Esophagus squamous epithelium (tissue), 5 donors: ENCODE measurements at regions not wholly inside any gene's neighbourhood (a gene's known extent, or its start where the extent isn't known, plus 50 kb on each side); places are given as distances from the start of the nearest gene placed in this dataset.

Experiments
- DNase-seq: peaks from one replicate; lab custom pipeline; 2025; lab: John Stamatoyannopoulos, UW
- H3K27ac ChIP-seq, 4 donors: fragments of 200-600 bp; sonication (generic); one replicate each; pipeline ENCODE4 v1.5.1; 2016 to 2019; ENCODE audit warnings: mild to moderate bottlenecking in 1 of 4
- H3K27me3 ChIP-seq, 4 donors: fragments of 200-600 bp; sonication (generic); 1 replicate in 3 of 4; 2 replicates in 1 of 4; pipeline versions ENCODE4 v1.5.1 to v1.6.0; 2017 to 2021; ENCODE audit warnings: antibody characterized with exemption in 1 of 4
- H3K36me3 ChIP-seq, 3 donors: fragments of 200-600 bp; sonication (generic); one replicate each; pipeline ENCODE4 v1.5.1; 2016 to 2019
- H3K4me1 ChIP-seq, 3 donors: fragments of 200-600 bp; sonication (generic); one replicate each; pipeline ENCODE4 v1.5.1; 2017 to 2019
- H3K4me3 ChIP-seq, 4 donors: fragments of 200-600 bp; sonication (generic); 1 replicate in 3 of 4; 2 replicates in 1 of 4; pipeline ENCODE4 v1.5.1; 2016 to 2019; ENCODE audit warnings: mild to moderate bottlenecking in 2 of 4, moderate library complexity in 1 of 4
- H3K9me3 ChIP-seq, 3 donors: fragments of 200-600 bp; sonication (generic); one replicate each; pipeline ENCODE4 v1.5.1; 2016 to 2019
- CTCF ChIP-seq, 6 experiments: fragments of 450-650 bp in 4 of 6; fragments of 200-600 bp in 2 of 6; sonication (generic) in 2 of 6; IDR thresholded peaks; one replicate each; pipeline ENCODE4 v1.5.1; 2016 to 2019; ENCODE audit warnings: antibody characterized with exemption in 6 of 6, mild to moderate bottlenecking in 4 of 6, moderate library complexity in 4 of 6
- POLR2A ChIP-seq, 4 donors: fragments of 450-650 bp; IDR thresholded peaks; one replicate each; pipeline ENCODE4 v1.6.1; 2017; ENCODE audit warnings: antibody characterized with exemption in 4 of 4, mild to moderate bottlenecking in 4 of 4, moderate library complexity in 3 of 4
- WGBS, 2 donors: methylation state at CpG; one replicate each; pipeline ENCODE4 v1.1.5; 2018; 5-methylcytosine and 5-hydroxymethylcytosine counted together
- intact Hi-C: fragments of 100-400 bp; cut with DNase I; formaldehyde crosslinking; loops from one replicate; pipeline ENCODE4 v1.15.0; 2022
- donor health status: DM: yes; HTN: yes; CAD: no.

DNA sequence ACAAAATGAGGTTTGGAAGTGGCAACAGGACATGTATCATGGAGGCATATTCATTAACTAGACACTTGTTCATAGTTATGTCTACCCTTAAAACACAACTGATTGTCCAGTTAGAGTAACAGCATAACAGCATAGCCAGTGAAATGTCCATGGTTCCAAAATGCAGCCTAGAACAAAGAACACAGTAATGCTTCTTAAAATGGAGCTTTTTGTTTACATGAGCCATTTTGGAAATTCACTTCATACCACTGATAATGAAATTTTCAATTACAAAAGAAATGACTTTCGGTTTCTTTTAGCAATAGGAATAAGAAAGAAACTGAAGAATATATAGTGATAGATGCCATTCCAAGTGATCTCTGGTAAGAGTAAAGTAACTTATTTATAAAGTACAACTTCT is 111.1 kb upstream of the DST start:
- DNase-seq = no peak
- Histone ChIP-seq H3K4me3 (no peak overlapping the region), H3K36me3 (no peaks in the 10 kb centered on the region), H3K27ac (no peak overlapping the region), H3K27me3 (no peaks in the 10 kb centered on the region), H3K4me1 (peaks cover 0 to 44% (median 27%) of the 10 kb centered on the region in 3 donors), H3K9me3 (no peaks in the 10 kb centered on the region)
- intact Hi-C loops = no loop called here
- 83 to 88% methylated on average over 1 of the region's 1 CpG for WGBS, 2 donors
- TF ChIP-seq POLR2A (IDR thresholded peaks at IDR 0.05) = no peak
- no peak for TF ChIP-seq CTCF (IDR thresholded peaks at IDR 0.05)

DNA sequence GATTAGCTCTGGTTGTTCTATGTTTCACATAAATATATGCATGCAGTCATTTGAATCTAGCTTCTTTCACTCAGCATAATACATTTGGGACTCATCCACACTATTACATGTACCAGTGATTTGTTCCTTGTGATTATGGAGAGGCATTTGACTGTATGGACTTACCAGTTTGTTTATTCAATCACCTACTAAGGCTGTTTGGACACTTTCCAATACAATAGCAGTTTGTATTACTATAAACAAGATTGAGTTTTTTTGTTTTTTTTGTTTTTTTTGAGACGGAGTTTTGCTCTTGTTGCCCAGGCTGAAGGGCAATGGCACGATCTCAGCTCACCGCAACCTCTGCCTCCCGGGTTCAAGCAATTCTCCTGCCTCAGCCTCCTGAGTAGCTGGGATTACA is 109.8 kb upstream of the DST start:
- intact Hi-C loops = no loop called here
- TF ChIP-seq CTCF (IDR thresholded peaks at IDR 0.05) = no peak
- TF ChIP-seq POLR2A (IDR thresholded peaks at IDR 0.05) = no peak
- 74 to 97% methylated on average over 4 of the region's 4 CpGs for WGBS, 2 donors
- Histone ChIP-seq H3K27me3 (no peaks in the 10 kb centered on the region), H3K9me3 (no peaks in the 10 kb centered on the region), H3K4me3 (no peak overlapping the region), H3K4me1 (peaks cover 0 to 35% (median 23%) of the 10 kb centered on the region in 3 donors), H3K36me3 (no peaks in the 10 kb centered on the region), H3K27ac (no peak overlapping the region)
- DNase-seq = no peak

- Histone ChIP-seq H3K4me1 (peaks cover 0 to 30% (median 19%) of the 10 kb centered on the region in 3 donors), H3K27me3 (no peaks in the 10 kb centered on the region), H3K9me3 (no peaks in the 10 kb centered on the region), H3K36me3 (no peaks in the 10 kb centered on the region), H3K4me3 (no peak overlapping the region), H3K27ac (no peak overlapping the region)
- DNase-seq = no peak
- intact Hi-C loops = no loop called here
- TF ChIP-seq CTCF (IDR thresholded peaks at IDR 0.05) (no peak), POLR2A (IDR thresholded peaks at IDR 0.05) (no peak)
Measured at GRCh38 chr6:56752009-56752408, 109.3 kb upstream of the DST start.

DNA sequence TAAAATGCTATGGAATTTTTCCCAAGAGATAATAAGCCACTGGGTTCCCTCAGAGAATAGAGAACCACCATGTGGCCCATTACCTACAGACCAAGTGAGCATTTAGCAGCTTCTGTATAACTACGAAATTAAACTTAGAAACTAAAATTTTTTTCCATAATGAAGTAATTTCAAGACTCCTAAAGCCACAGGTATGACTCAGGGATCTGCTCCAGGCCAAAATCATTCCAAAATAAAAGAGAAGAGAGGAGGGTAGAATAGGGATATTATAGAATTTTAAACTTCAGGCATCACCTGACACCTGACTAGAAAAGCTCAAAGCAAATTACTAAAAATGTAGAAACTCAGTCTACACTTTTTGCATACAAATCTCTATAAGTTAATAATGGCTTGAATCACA is 108.9 kb upstream of the DST start:
- no peak for DNase-seq
- TF ChIP-seq CTCF (IDR thresholded peaks at IDR 0.05) = no peak

GRCh38 chr6:56750686-56751085 is 108.0 kb upstream of the DST start:
- DNase-seq = no peak
- H3K36me3 ChIP-seq = no peaks in the 10 kb centered on the region
- H3K4me3 ChIP-seq = no peak overlapping the region
- intact Hi-C loops = no loop called here
- peaks cover 0 to 17% (median 7%) of the 10 kb centered on the region in 3 donors for H3K4me1 ChIP-seq
- no peak for TF ChIP-seq CTCF (IDR thresholded peaks at IDR 0.05)
- no peak for TF ChIP-seq POLR2A (IDR thresholded peaks at IDR 0.05)
- H3K27ac ChIP-seq = no peak overlapping the region
- no peaks in the 10 kb centered on the region for H3K9me3 ChIP-seq
- no peaks in the 10 kb centered on the region for H3K27me3 ChIP-seq

More for the DNA sequence above, 108.9 kb upstream of the DST start:
- H3K4me1 ChIP-seq = peaks cover 0 to 26% (median 16%) of the 10 kb centered on the region in 3 donors
- 41 to 50% methylated on average over 1 of the region's 1 CpG for WGBS, 2 donors
- no peak overlapping the region for H3K27ac ChIP-seq
- no peaks in the 10 kb centered on the region for H3K27me3 ChIP-seq
- no peaks in the 10 kb centered on the region for H3K36me3 ChIP-seq
- intact Hi-C loops = no loop called here
- H3K9me3 ChIP-seq = no peaks in the 10 kb centered on the region
- H3K4me3 ChIP-seq = no peak overlapping the region
